ENCODE measurements at regions not wholly inside any gene's neighbourhood (a gene's known extent, or its start where the extent isn't known, plus 50 kb on each side); places are given as distances from the start of the nearest gene placed in this dataset.

- TF ChIP-seq CTCF (optimal IDR thresholded peaks at IDR 0.05 in 1 of 3, IDR thresholded peaks at IDR 0.05 in 1 of 3, conservative IDR thresholded peaks at IDR 0.05 in 1 of 3; ENCODE audit: extremely low read depth in 1 of 3, insufficient read depth in 2 of 3, low read length in 3 of 3) (no peak), EZH2 (IDR thresholded peaks at IDR 0.05; ENCODE audit: low read length) (no peak)
These were observed 340.8 kb downstream of the PLOD2 start for GRCh38 chr3:145820170-145820569.
